MM.1S (cell line): ENCODE measurements at regions not wholly inside any gene's neighbourhood (a gene's known extent, or its start where the extent isn't known, plus 50 kb on each side); places are given as distances from the start of the nearest gene placed in this dataset.

Experiments used
- EZH2 ChIP-seq: fragments of 300-600 bp; sonication (generic); optimal IDR thresholded peaks from 2 replicates; pipeline ENCODE3; 2017; ENCODE audit warnings: low read depth, mild to moderate bottlenecking, antibody characterized with exemption, low read length, mixed read lengths
- EZH2phosphoT487 ChIP-seq: fragments of 300-600 bp; sonication (generic); IDR thresholded peaks from 2 replicates; pipeline ENCODE4 v1.6.1; 2018; ENCODE audit warnings: antibody characterized with exemption, low read length

GRCh38 chr2:220334210-220334609, 706.8 kb downstream of the SLC4A3 start:
- TF ChIP-seq EZH2 = no peak
- TF ChIP-seq EZH2phosphoT487 = no peak
